ENCODE measurements at regions not wholly inside any gene's neighbourhood (a gene's known extent, or its start where the extent isn't known, plus 50 kb on each side); places are given as distances from the start of the nearest gene placed in this dataset.
"Not testable (repeated sequence)": the region's sequence is repeated elsewhere in the genome, so short reads cannot be mapped to it uniquely, and the experiment has no call there.

- no peaks in the 10 kb centered on the region for H3K9me3 ChIP-seq (ENCODE audit: control insufficient read depth, insufficient read depth, low read length)
- H3K36me3 ChIP-seq (ENCODE audit: control insufficient read depth, insufficient read depth, low read length) = no peaks in the 10 kb centered on the region
- H3K4me1 ChIP-seq (ENCODE audit: control insufficient read depth, insufficient read depth, low read length) = no peaks in the 10 kb centered on the region
- DNase-seq (ENCODE audit: low read depth in 4 of 6, low spot score in 6 of 6) = no peak
- no peak overlapping the region for H3K27ac ChIP-seq (ENCODE audit: low read depth, low read length)
- H3K27me3 ChIP-seq (ENCODE audit: control insufficient read depth, insufficient read depth, low read length) = no peaks in the 10 kb centered on the region
- no peak overlapping the region for H3K4me3 ChIP-seq (ENCODE audit: low read depth, low read length)
- no CpG with 5 or more reads among the region's 1 CpG for WGBS (ENCODE audit: insufficient coverage)
Measured at GRCh38 chr5:82476155-82476554, 198.0 kb upstream of the RPS23 start.

- no peak for DNase-seq (ENCODE audit: low read depth in 4 of 6, low spot score in 6 of 6)
- Histone ChIP-seq H3K4me1 (ENCODE audit: control insufficient read depth, insufficient read depth, low read length) (no peaks in the 10 kb centered on the region), H3K27me3 (ENCODE audit: control insufficient read depth, insufficient read depth, low read length) (no peaks in the 10 kb centered on the region), H3K27ac (ENCODE audit: low read depth, low read length) (no peak overlapping the region), H3K9me3 (ENCODE audit: control insufficient read depth, insufficient read depth, low read length) (no peaks in the 10 kb centered on the region), H3K4me3 (ENCODE audit: low read depth, low read length) (no peak overlapping the region), H3K36me3 (ENCODE audit: control insufficient read depth, insufficient read depth, low read length) (no peaks in the 10 kb centered on the region)
Measured at GRCh38 chr5:82473262-82473661, 195.1 kb upstream of the RPS23 start.

- Histone ChIP-seq H3K9me3 (ENCODE audit: control insufficient read depth, insufficient read depth, low read length) (no peaks in the 10 kb centered on the region), H3K36me3 (ENCODE audit: control insufficient read depth, insufficient read depth, low read length) (no peaks in the 10 kb centered on the region), H3K27ac (ENCODE audit: low read depth, low read length) (no peak overlapping the region), H3K4me1 (ENCODE audit: control insufficient read depth, insufficient read depth, low read length) (no peaks in the 10 kb centered on the region), H3K27me3 (ENCODE audit: control insufficient read depth, insufficient read depth, low read length) (no peaks in the 10 kb centered on the region), H3K4me3 (ENCODE audit: low read depth, low read length) (no peak overlapping the region)
- WGBS (ENCODE audit: insufficient coverage) = 47% methylated on average over 2 of the region's 6 CpGs
- DNase-seq (ENCODE audit: low read depth in 4 of 6, low spot score in 6 of 6) = peak in 2 of 6 donors; percentile 4 to 24
Measured at GRCh38 chr5:82470185-82470994, 192.2 kb upstream of the RPS23 start.

GRCh38 chr5:82466986-82467561 is 188.9 kb upstream of the RPS23 start:
- Histone ChIP-seq H3K4me3 (ENCODE audit: low read depth, low read length) (no peak overlapping the region), H3K27ac (ENCODE audit: low read depth, low read length) (no peak overlapping the region), H3K36me3 (ENCODE audit: control insufficient read depth, insufficient read depth, low read length) (no peaks in the 10 kb centered on the region), H3K4me1 (ENCODE audit: control insufficient read depth, insufficient read depth, low read length) (no peaks in the 10 kb centered on the region), H3K27me3 (ENCODE audit: control insufficient read depth, insufficient read depth, low read length) (no peaks in the 10 kb centered on the region), H3K9me3 (ENCODE audit: control insufficient read depth, insufficient read depth, low read length) (no peaks in the 10 kb centered on the region)
- 92% methylated on average over 1 of the region's 6 CpGs for WGBS (ENCODE audit: insufficient coverage)
- peak in 1 of 6 donors; percentile 15 for DNase-seq (ENCODE audit: low read depth in 4 of 6, low spot score in 6 of 6)

- Histone ChIP-seq H3K4me3 (ENCODE audit: low read depth, low read length) (no peak overlapping the region), H3K27me3 (ENCODE audit: control insufficient read depth, insufficient read depth, low read length) (no peaks in the 10 kb centered on the region), H3K36me3 (ENCODE audit: control insufficient read depth, insufficient read depth, low read length) (no peaks in the 10 kb centered on the region), H3K27ac (ENCODE audit: low read depth, low read length) (no peak overlapping the region), H3K9me3 (ENCODE audit: control insufficient read depth, insufficient read depth, low read length) (no peaks in the 10 kb centered on the region), H3K4me1 (ENCODE audit: control insufficient read depth, insufficient read depth, low read length) (no peaks in the 10 kb centered on the region)
- no peak for DNase-seq (ENCODE audit: low read depth in 4 of 6, low spot score in 6 of 6)
- WGBS (ENCODE audit: insufficient coverage) = no CpG with 5 or more reads among the region's 3 CpGs
Measured at GRCh38 chr5:82465235-82465634, 187.1 kb upstream of the RPS23 start.

- Histone ChIP-seq H3K4me3 (ENCODE audit: low read depth, low read length) (no peak overlapping the region), H3K9me3 (ENCODE audit: control insufficient read depth, insufficient read depth, low read length) (peaks cover 4% of the 10 kb centered on the region), H3K4me1 (ENCODE audit: control insufficient read depth, insufficient read depth, low read length) (no peaks in the 10 kb centered on the region), H3K36me3 (ENCODE audit: control insufficient read depth, insufficient read depth, low read length) (no peaks in the 10 kb centered on the region), H3K27ac (ENCODE audit: low read depth, low read length) (no peak overlapping the region), H3K27me3 (ENCODE audit: control insufficient read depth, insufficient read depth, low read length) (no peaks in the 10 kb centered on the region)
- DNase-seq (ENCODE audit: low read depth in 4 of 6, low spot score in 6 of 6) = no peak
- 95% methylated on average over 4 of the region's 6 CpGs for WGBS (ENCODE audit: insufficient coverage)
Measured at GRCh38 chr5:82459626-82460025, 181.5 kb upstream of the RPS23 start.

- H3K36me3 ChIP-seq (ENCODE audit: control insufficient read depth, insufficient read depth, low read length); H3K9me3 ChIP-seq (ENCODE audit: control insufficient read depth, insufficient read depth, low read length); H3K4me1 ChIP-seq (ENCODE audit: control insufficient read depth, insufficient read depth, low read length); H3K27ac ChIP-seq (ENCODE audit: low read depth, low read length); DNase-seq (ENCODE audit: low read depth in 4 of 6, low spot score in 6 of 6); H3K4me3 ChIP-seq (ENCODE audit: low read depth, low read length); H3K27me3 ChIP-seq (ENCODE audit: control insufficient read depth, insufficient read depth, low read length): not testable (repeated sequence)
- WGBS (ENCODE audit: insufficient coverage) = no CpG with 5 or more reads among the region's 4 CpGs
Measured at GRCh38 chr5:82455317-82455716, 177.2 kb upstream of the RPS23 start.

GRCh38 chr5:82448374-82448773 is 170.2 kb upstream of the RPS23 start:
- no peak for DNase-seq (ENCODE audit: low read depth in 4 of 6, low spot score in 6 of 6)
- Histone ChIP-seq H3K4me3 (ENCODE audit: low read depth, low read length) (no peak overlapping the region), H3K27ac (ENCODE audit: low read depth, low read length) (no peak overlapping the region), H3K4me1 (ENCODE audit: control insufficient read depth, insufficient read depth, low read length) (no peaks in the 10 kb centered on the region), H3K9me3 (ENCODE audit: control insufficient read depth, insufficient read depth, low read length) (no peaks in the 10 kb centered on the region), H3K36me3 (ENCODE audit: control insufficient read depth, insufficient read depth, low read length) (no peaks in the 10 kb centered on the region), H3K27me3 (ENCODE audit: control insufficient read depth, insufficient read depth, low read length) (no peaks in the 10 kb centered on the region)
- 38% methylated on average over 1 of the region's 2 CpGs for WGBS (ENCODE audit: insufficient coverage)

- no peak for DNase-seq (ENCODE audit: low read depth in 4 of 6, low spot score in 6 of 6)
- H3K27ac ChIP-seq (ENCODE audit: low read depth, low read length) = no peak overlapping the region
- 87% methylated on average over 4 of the region's 7 CpGs for whole genome bisulfite sequencing (ENCODE audit: insufficient coverage)
- no peaks in the 10 kb centered on the region for H3K27me3 ChIP-seq (ENCODE audit: control insufficient read depth, insufficient read depth, low read length)
- no peaks in the 10 kb centered on the region for H3K4me1 ChIP-seq (ENCODE audit: control insufficient read depth, insufficient read depth, low read length)
- H3K4me3 ChIP-seq (ENCODE audit: low read depth, low read length) = no peak overlapping the region
- no peaks in the 10 kb centered on the region for H3K36me3 ChIP-seq (ENCODE audit: control insufficient read depth, insufficient read depth, low read length)
- no peaks in the 10 kb centered on the region for H3K9me3 ChIP-seq (ENCODE audit: control insufficient read depth, insufficient read depth, low read length)
Measured at GRCh38 chr5:82447913-82448312, 169.8 kb upstream of the RPS23 start.

GRCh38 chr5:82446809-82447208 is 168.7 kb upstream of the RPS23 start:
- Histone ChIP-seq H3K4me1 (ENCODE audit: control insufficient read depth, insufficient read depth, low read length) (no peaks in the 10 kb centered on the region), H3K27ac (ENCODE audit: low read depth, low read length) (no peak overlapping the region), H3K4me3 (ENCODE audit: low read depth, low read length) (no peak overlapping the region), H3K9me3 (ENCODE audit: control insufficient read depth, insufficient read depth, low read length) (no peaks in the 10 kb centered on the region), H3K36me3 (ENCODE audit: control insufficient read depth, insufficient read depth, low read length) (no peaks in the 10 kb centered on the region), H3K27me3 (ENCODE audit: control insufficient read depth, insufficient read depth, low read length) (no peaks in the 10 kb centered on the region)
- DNase-seq (ENCODE audit: low read depth in 4 of 6, low spot score in 6 of 6) = no peak
